ENCODE measurements at regions not wholly inside any gene's neighbourhood (a gene's known extent, or its start where the extent isn't known, plus 50 kb on each side); places are given as distances from the start of the nearest gene placed in this dataset.

GRCh38 chr11:80424012-80424695, 983.3 kb upstream of the TENM4 start:
- TF ChIP-seq CTCF (IDR thresholded peaks at IDR 0.05): no peak
- no peak for TF ChIP-seq EZH2phosphoT487 (IDR thresholded peaks at IDR 0.05)
- TF ChIP-seq EZH2 (IDR thresholded peaks at IDR 0.05): no peak

All from neural progenitor cell (in vitro differentiated cells).